ENCODE measurements at regions not wholly inside any gene's neighbourhood (a gene's known extent, or its start where the extent isn't known, plus 50 kb on each side); places are given as distances from the start of the nearest gene placed in this dataset.

DNA sequence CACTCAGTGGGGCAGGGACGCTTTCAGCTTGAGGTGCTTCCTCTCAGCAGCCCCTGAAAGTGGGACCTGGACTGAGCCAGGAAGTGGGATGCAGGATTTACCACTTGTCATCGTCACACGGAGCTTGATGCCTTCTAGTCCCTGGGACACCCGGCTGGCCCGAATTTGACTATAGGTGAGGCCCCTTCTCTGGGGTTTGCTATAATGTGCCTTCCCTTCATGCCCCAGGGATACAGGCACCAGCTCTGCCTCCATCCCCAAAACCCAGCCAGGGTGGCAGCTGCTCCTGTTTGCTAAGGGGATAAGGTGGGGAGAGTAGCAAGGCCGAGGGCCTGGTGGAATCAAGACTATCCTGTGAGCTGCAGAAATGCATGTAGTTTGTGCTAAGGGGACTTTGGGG, 235.0 kb downstream of the GLRX3 start:
- DNase-seq (ENCODE audit: low read depth) = no peak

DNA sequence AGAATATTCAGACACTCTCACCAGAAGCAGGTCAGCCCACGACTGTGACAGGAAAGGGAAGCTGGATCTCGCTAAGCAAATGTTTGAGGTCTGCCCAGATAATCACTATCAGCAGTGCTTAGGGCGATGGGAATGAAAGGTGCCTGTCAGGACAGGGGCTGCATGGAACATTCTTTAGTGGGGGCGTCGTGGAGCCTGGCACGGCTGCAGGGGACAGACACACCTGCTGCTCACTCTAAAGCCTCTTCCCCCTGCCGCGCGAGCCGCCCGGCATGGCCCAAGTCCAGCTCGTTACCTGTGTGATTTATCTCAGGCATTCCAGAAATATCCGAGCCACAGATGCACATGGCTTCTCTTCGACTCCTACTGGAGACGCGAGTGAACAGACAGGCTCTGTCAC, 235.5 kb downstream of the GLRX3 start:
- DNase-seq (ENCODE audit: low read depth) = no peak

DNA sequence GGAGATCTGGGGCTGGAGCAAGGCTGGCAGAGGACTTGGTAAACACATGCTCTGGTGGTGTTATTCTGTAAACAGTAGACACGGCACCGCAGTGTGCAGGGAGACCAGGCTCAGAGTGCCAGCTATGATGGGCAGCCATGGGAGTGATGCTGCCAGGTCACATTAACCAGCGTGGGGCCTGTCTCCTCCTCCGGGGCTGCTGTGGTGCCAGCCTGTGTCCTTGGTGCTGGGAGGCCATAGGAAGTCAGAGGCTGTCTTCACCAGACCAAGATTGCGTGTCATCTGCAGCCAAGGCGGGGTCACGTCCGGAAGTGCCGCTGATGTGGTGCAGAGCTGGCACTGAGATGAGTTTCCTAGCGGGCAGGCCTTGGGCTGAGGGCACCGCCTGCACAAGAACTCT, 236.0 kb downstream of the GLRX3 start:
- DNase-seq (ENCODE audit: low read depth) = no peak

DNA sequence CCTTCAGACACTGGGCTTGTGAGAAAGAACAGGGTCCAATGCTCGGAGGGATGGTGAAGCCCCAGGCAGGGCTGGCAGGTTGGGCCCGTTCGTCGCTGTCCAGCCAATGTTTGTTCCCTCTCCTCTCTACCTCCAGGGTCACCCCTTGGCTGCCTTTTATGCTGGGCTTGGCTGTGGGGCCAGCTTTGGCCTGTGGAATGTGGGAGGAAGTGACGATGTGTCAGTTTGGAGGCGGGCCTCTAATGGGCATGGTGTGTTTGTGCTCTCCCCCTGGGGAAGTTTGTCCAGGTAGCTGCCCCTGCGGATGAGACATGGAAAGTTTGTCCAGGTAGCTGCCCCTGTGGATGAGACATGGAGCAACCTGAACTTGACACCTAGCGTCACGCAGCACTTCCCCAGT, 236.7 kb downstream of the GLRX3 start:
- DNase-seq (ENCODE audit: low read depth) = no peak

- no peak for DNase-seq (ENCODE audit: low read depth)
Observed at GRCh38 chr10:130377986-130378540, 241.9 kb downstream of the GLRX3 start.

DNA sequence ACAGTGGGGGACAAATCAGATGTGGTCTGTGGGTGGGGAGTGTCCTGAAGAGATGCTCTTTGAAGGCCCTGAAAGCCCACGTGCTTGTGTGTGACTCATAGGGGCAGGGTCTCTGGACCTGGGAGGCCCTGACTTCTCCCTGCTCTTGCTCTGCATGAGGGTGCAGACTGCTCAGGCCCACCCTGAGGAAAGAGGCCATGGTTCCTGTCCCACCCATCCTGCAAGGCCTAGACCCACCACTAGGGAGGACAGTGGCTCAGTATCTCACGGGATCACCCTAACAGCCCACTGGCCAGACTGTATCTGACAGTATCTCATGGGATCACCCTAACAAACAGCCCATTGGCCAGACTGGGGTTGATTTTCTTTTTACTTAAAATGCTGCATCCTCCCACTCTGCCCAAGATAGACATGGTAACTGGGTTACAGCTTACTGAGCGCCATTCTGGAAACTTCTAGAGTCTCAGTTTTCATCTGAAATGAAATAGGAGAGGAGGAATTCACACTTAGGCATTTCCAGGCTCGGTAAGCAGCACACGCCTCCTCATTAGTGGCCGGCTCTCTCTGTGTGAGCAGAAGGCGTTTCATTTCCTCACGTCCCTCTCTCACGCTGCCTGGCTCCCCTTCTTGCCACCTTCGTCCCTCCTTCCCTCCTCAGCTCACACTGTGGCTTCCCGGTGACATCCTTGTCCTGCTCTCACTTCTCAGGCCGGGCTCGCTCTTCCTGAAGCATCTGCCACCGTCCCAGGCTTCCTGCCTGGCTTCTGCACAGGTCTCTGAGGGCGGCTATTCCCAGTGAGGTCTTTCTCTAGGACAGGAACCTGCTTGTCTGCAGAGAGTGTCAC, 242.6 kb downstream of the GLRX3 start:
- no peak for DNase-seq (ENCODE audit: low read depth)

GRCh38 chr10:130380056-130380455, 243.9 kb downstream of the GLRX3 start:
- no peak for DNase-seq (ENCODE audit: low read depth)

GRCh38 chr10:130382031-130382430, 245.8 kb downstream of the GLRX3 start:
- no peak for DNase-seq (ENCODE audit: low read depth)

DNA sequence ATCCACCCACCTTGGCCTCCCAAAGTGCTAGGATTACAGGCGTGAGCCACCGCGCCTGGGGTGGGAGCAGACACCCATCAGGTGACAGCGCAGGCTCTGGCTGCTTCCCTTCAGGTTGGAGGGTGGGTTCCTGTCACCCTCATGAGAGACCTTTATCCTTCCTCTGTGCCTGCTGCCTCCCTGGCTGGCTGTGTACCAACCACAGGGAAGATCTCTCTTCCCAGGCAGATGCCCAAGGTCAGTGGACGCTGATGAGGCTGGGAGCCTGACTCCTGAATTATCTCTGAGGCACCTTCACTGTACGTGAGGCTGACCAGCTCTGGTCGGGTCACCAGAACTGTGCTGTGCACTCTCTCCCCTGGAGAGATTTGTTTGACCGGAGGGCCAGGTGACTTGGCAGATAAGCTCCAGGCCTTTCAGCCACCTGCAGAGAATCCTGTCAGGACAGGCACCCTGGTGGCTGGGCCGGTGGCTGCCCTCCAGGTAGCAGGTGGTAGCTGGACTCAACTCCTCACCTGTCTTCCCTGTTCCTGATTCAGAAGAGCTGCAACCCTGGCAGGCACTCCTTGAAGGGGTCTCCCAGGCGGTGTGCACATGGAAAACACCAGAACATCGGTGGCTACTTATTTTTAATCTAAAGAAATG, 251.9 kb downstream of the GLRX3 start:
- no peak for DNase-seq (ENCODE audit: low read depth)

- DNase-seq (ENCODE audit: low read depth) = no peak
Observed at GRCh38 chr10:130388746-130389145, 252.6 kb downstream of the GLRX3 start.

DNA sequence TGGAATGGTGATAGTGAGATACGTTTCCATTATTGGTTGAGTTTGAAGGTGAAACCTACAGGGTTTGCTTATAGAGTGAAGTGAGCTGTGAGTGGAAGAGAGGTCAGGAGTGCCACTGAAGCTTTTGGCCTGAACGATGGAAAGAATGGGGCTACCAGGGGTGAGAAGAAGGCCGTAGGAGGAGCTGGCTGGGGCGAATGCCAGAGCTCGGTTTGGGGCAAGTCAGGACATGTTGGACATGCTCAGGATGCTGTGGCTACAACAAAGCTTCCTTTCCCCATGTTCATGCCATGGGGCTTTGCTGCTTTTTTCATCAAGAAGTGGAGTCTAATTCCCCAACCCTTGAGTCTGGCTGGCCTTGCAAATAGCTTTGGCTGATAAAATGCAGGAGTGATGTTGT, 253.7 kb downstream of the GLRX3 start:
- no peak for DNase-seq (ENCODE audit: low read depth)

GRCh38 chr10:130392031-130392430, 255.8 kb downstream of the GLRX3 start:
- DNase-seq (ENCODE audit: low read depth) = no peak

- DNase-seq (ENCODE audit: low read depth) = no peak
Observed at GRCh38 chr10:130393342-130393741, 257.2 kb downstream of the GLRX3 start.

DNA sequence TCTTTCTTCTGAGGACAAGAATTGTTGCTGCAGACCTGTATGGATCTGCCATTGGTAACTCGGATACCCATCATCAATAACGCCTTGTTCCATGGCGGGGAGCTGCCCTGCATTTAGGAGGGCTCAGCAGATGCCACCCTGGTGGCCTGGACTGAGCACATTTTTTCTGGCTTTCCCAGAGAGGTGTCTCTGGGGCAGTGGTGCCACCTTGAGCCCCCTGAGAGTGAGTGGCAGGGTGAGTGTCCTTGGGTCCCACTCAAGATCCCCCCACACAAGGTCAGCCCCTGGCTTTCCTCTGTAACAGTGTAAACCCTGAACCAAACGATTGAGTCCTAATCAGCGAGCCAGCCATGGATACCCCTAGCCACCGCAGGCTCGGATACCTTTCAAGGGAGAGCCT, 258.6 kb downstream of the GLRX3 start:
- no peak for DNase-seq (ENCODE audit: low read depth)

DNA sequence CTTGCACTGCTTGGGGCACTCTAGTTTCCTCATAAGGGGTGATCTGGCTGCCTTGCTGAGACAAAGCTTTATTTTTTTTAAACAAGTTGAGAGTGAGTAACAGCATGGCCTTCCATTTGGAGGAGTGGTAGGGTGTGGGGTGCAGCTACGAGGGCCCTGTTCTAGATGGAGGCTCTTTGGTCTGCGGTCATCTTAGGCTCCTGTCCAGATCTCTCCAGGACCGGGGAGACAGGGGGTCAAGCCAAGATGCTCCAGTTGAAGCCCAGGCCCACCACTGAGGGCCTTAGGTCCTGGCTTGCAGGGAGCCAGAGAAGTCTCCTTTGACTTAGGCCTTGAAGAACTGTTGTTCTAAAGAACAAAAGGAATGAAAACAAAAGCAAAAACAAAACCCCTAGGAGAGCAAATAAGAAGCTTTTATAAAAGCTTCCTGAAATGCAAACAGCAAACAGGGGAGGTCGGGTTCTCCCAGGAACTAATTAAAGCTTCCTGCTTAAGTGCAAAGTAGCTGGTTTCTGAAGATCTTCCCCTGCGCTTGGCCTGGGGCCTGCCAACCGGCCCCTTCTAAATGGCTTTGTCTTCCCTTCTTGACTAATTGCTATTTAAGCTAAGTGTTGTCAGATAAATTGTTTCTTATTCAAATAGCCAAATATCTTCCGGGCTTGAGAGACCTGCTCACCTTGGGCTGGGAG, 259.2 kb downstream of the GLRX3 start:
- no peak for DNase-seq (ENCODE audit: low read depth)

GRCh38 chr10:130396044-130396443, 259.9 kb downstream of the GLRX3 start:
- no peak for DNase-seq (ENCODE audit: low read depth)

DNA sequence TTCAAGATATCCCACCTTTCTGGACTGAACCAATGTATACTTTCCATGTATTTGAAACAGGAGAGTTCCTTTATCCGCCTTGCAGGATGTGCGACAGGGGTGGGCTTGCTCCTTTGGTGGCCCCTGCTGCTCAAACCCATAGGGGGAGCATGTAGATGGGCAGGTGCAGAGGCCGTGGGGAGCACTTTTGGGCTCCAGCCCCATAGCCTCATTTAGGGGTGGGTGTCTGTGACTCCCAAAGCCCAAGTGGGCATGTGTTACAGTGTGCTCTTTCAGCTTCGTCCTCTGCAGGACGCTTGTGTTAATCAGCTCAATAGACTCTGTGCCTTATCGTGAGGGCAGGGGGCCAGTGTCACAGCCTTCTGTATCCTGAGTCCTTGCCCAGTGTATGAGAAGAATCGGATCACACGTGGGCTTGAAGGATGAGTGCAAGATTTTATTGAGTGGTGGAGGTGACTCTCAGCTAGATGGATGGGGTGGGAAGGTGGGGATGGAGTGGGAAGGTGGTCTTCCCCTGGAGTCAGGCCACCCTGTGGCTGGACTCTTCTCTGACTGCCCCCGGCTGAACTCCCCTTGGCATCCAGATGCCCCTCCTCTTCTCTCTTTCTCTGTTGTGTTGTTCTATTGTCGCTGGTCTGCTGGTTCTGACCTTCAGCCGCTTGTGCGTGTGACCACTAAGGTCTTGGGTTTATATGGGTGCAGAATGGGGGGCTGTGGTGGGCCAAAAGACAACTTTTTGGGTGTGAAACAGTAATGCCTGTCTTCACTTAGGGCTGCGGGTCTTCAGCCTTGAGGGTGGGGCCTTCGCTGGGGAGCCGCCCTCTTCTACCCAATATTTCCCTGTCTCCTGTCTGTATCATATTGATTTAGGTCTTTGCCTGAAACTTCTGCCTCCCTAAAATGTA, 262.2 kb downstream of the GLRX3 start:
- DNase-seq (ENCODE audit: low read depth) = no peak

GRCh38 chr10:130399425-130399950, 263.3 kb downstream of the GLRX3 start:
- DNase-seq (ENCODE audit: low read depth) = no peak

GRCh38 chr10:130400890-130401289, 264.7 kb downstream of the GLRX3 start:
- no peak for DNase-seq (ENCODE audit: low read depth)

- no peak for DNase-seq (ENCODE audit: low read depth)
Observed at GRCh38 chr10:130401860-130402765, 265.9 kb downstream of the GLRX3 start.
